CD4-positive, alpha-beta T cell (primary cell): ENCODE measurements at regions not wholly inside any gene's neighbourhood (a gene's known extent, or its start where the extent isn't known, plus 50 kb on each side); places are given as distances from the start of the nearest gene placed in this dataset.

Experiments used
- ATAC-seq: fragments of 200-7000 bp; cut with Tn5 transposase; one replicate; pipeline ENCODE4 v1.10.0; 2022; ENCODE audit warnings: mild to moderate bottlenecking; ENCODE audit not compliant: poor library complexity
- CTCF ChIA-PET: fragments of 350-600 bp; sonication (Branson Sonifier 250); formaldehyde crosslinking; loops from one replicate; lab custom pipeline; 2021; ENCODE audit warnings: antibody characterized with exemption, inconsistent platforms; lab: Charles Lee
- POLR2A ChIA-PET: fragments of 350-600 bp; sonication (Branson Sonifier 250); formaldehyde crosslinking; loops from one replicate; lab custom pipeline; 2021; ENCODE audit warnings: antibody characterized with exemption, inconsistent platforms; lab: Charles Lee
- DNase-seq, 14 experiments: peaks; one replicate each; pipeline ENCODE4 v3.0.0-alpha.2; 2013 to 2020; ENCODE audit warnings: mixed read lengths in 2 of 14
- H3K27ac ChIP-seq, 2 donors: one replicate each; pipeline versions ENCODE4 v1.5.1 to v1.7.0; 2013; ENCODE audit warnings: low read length in 2 of 2, low read depth in 1 of 2, mild to moderate bottlenecking in 1 of 2
- H3K27me3 ChIP-seq, 2 experiments: 1 replicate in 1 of 2; 2 replicates in 1 of 2; pipeline versions ENCODE4 v1.6.1 to v1.7.0; 2013; ENCODE audit warnings: low read length in 2 of 2, control low read depth in 1 of 2, mild to moderate bottlenecking in 1 of 2, moderate library complexity in 1 of 2; ENCODE audit not compliant: insufficient read depth in 2 of 2, control insufficient read depth in 1 of 2
- H3K36me3 ChIP-seq: one replicate; pipeline ENCODE4 v1.6.1; 2013; ENCODE audit warnings: low read length, control low read depth; ENCODE audit not compliant: insufficient read depth
- H3K4me1 ChIP-seq: one replicate; pipeline ENCODE4 v1.6.1; 2013; ENCODE audit warnings: low read length, control low read depth; ENCODE audit not compliant: insufficient read depth
- H3K4me3 ChIP-seq: one replicate; pipeline ENCODE4 v1.5.1; 2013; ENCODE audit warnings: mild to moderate bottlenecking, low read length, moderate library complexity
- H3K9me3 ChIP-seq, 2 experiments: 1 replicate in 1 of 2; 2 replicates in 1 of 2; pipeline versions ENCODE4 v1.6.1 to v1.7.0; 2013; ENCODE audit warnings: low read length in 2 of 2, mild to moderate bottlenecking in 2 of 2, control low read depth in 1 of 2, moderate library complexity in 1 of 2; ENCODE audit not compliant: control insufficient read depth in 1 of 2, insufficient read depth in 1 of 2
- H3K27ac Mint-ChIP-seq: one replicate; pipeline ENCODE4 v1.8.0; 2020; ENCODE audit warnings: mixed read lengths
- H3K27me3 Mint-ChIP-seq: one replicate; pipeline ENCODE4 v1.8.0; 2021; ENCODE audit warnings: mixed read lengths
- H3K36me3 Mint-ChIP-seq: one replicate; pipeline ENCODE4 v1.8.0; 2021; ENCODE audit warnings: low read depth, mixed read lengths
- H3K4me1 Mint-ChIP-seq: one replicate; pipeline ENCODE4 v1.8.0; 2021; ENCODE audit warnings: low read depth, mixed read lengths
- H3K4me3 Mint-ChIP-seq: one replicate; pipeline ENCODE4 v1.8.0; 2020; ENCODE audit warnings: mild to moderate bottlenecking, mixed read lengths
- H3K9me3 Mint-ChIP-seq: one replicate; pipeline ENCODE4 v1.8.0; 2020; ENCODE audit warnings: mixed read lengths
- CTCF ChIP-seq: fragments of 200-600 bp; IDR thresholded peaks from one replicate; pipeline ENCODE4 v1.8.0; 2022; ENCODE audit warnings: antibody characterized with exemption, mild to moderate bottlenecking
- intact Hi-C, 2 experiments: fragments of 100-400 bp; cut with DNase I in 1 of 2; cut with micrococcal nuclease in 1 of 2; formaldehyde crosslinking; loops; one replicate each; pipeline versions ENCODE4 v1.15.1 to v1.9.0; 2023 to 2025; cut with DNase I, micrococcal nuclease

GRCh38 chr6:6927521-6928361 is 180.0 kb upstream of the RREB1 start:
- CTCF ChIA-PET, result interaction anchor here (1.0 kb wide), 1 partner anchor 316 kb away, joined by 3 read pairs; no protein-coding TSS in a partner anchor
- no peak overlapping the region for H3K4me3 Mint-ChIP-seq

GRCh38 chr6:6930223-6930880 is 177.4 kb upstream of the RREB1 start:
- no peaks in the 10 kb centered on the region for H3K27me3 Mint-ChIP-seq
- Histone ChIP-seq H3K9me3 (no peaks in the 10 kb centered on the region), H3K27ac (no peak overlapping the region), H3K4me3 (no peak overlapping the region), H3K36me3 (no peaks in the 10 kb centered on the region), H3K4me1 (no peaks in the 10 kb centered on the region), H3K27me3 (peaks cover 0 to 3% of the 10 kb centered on the region in 2 experiments)
- no peak for TF ChIP-seq CTCF
- ChIA-PET POLR2A (no interaction called here), CTCF (no interaction called here)
- no peaks in the 10 kb centered on the region for H3K9me3 Mint-ChIP-seq
- intact Hi-C loops, result no loop called here
- ATAC-seq (no peak), DNase-seq (no peak)
- no peaks in the 10 kb centered on the region for H3K4me1 Mint-ChIP-seq
- no peak overlapping the region for H3K27ac Mint-ChIP-seq
- no peak overlapping the region for H3K4me3 Mint-ChIP-seq
- no peaks in the 10 kb centered on the region for H3K36me3 Mint-ChIP-seq

More at GRCh38 chr6:6927521-6928361, 180.0 kb upstream of the RREB1 start:
- Histone ChIP-seq H3K27ac (no peak overlapping the region), H3K4me1 (no peaks in the 10 kb centered on the region), H3K4me3 (no peak overlapping the region), H3K27me3 (peaks cover 0 to 3% of the 10 kb centered on the region in 2 experiments), H3K36me3 (no peaks in the 10 kb centered on the region), H3K9me3 (no peaks in the 10 kb centered on the region)
- H3K36me3 Mint-ChIP-seq, result no peaks in the 10 kb centered on the region
- no peak overlapping the region for H3K27ac Mint-ChIP-seq
- TF ChIP-seq CTCF, result no peak
- POLR2A ChIA-PET, result no interaction called here
- ATAC-seq (no peak), DNase-seq (peak in 2 of 14 experiments; percentile 23 to 29)
- no peaks in the 10 kb centered on the region for H3K9me3 Mint-ChIP-seq
- intact Hi-C loops, result no loop called here
- H3K4me1 Mint-ChIP-seq, result no peaks in the 10 kb centered on the region
- H3K27me3 Mint-ChIP-seq, result no peaks in the 10 kb centered on the region

- ATAC-seq (no peak), DNase-seq (no peak)
- Mint-ChIP-seq H3K36me3 (no peaks in the 10 kb centered on the region), H3K9me3 (no peaks in the 10 kb centered on the region), H3K27ac (no peak overlapping the region), H3K27me3 (no peaks in the 10 kb centered on the region), H3K4me3 (no peak overlapping the region), H3K4me1 (no peaks in the 10 kb centered on the region)
- Histone ChIP-seq H3K27ac (no peak overlapping the region), H3K4me1 (no peaks in the 10 kb centered on the region), H3K27me3 (peaks cover 0 to 3% of the 10 kb centered on the region in 2 experiments), H3K9me3 (no peaks in the 10 kb centered on the region), H3K4me3 (no peak overlapping the region), H3K36me3 (no peaks in the 10 kb centered on the region)
- ChIA-PET POLR2A (no interaction called here), CTCF (no interaction called here)
- TF ChIP-seq CTCF, result no peak
- intact Hi-C loops, result no loop called here
Measured at GRCh38 chr6:6931071-6932025, 176.4 kb upstream of the RREB1 start.
